Stomach (tissue), 8 donors: ENCODE measurements at regions not wholly inside any gene's neighbourhood (a gene's known extent, or its start where the extent isn't known, plus 50 kb on each side); places are given as distances from the start of the nearest gene placed in this dataset.

Experiments
- DNase-seq, 2 donors: peaks; one replicate each; pipeline versions ENCODE4 v3.0.0 to v3.0.0-alpha.2; 2013 to 2019
- H3K27ac ChIP-seq, 5 donors: fragments of 200-600 bp in 4 of 5; sonication (generic) in 4 of 5; one replicate each; pipeline ENCODE4 v1.5.1; 2013 to 2019; ENCODE audit warnings: mild to moderate bottlenecking in 1 of 5, moderate library complexity in 1 of 5
- H3K27me3 ChIP-seq, 3 donors: fragments of 200-600 bp; sonication (generic); one replicate each; pipeline ENCODE4 v1.5.1; 2017 to 2019; ENCODE audit warnings: mixed run types in 1 of 3
- H3K36me3 ChIP-seq, 4 donors: fragments of 200-600 bp; sonication (generic); 1 replicate in 3 of 4; 2 replicates in 1 of 4; pipeline ENCODE4 v1.5.1; 2016 to 2019
- H3K4me1 ChIP-seq, 4 donors: fragments of 200-600 bp; sonication (generic); one replicate each; pipeline ENCODE4 v1.5.1; 2016 to 2019
- H3K4me3 ChIP-seq, 4 donors: fragments of 200-600 bp; sonication (generic) in 3 of 4; one replicate each; pipeline ENCODE4 v1.5.1; 2016 to 2019; ENCODE audit warnings: mild to moderate bottlenecking in 1 of 4
- H3K9me3 ChIP-seq, 4 donors: fragments of 200-600 bp; sonication (generic); one replicate each; pipeline ENCODE4 v1.5.1; 2016 to 2019
- EP300 ChIP-seq: sonication (generic); formaldehyde crosslinking; IDR thresholded peaks from one replicate; pipeline ENCODE4 v1.6.1; 2017; ENCODE audit warnings: antibody characterized with exemption
- POLR2A ChIP-seq, 4 donors: fragments of 450-650 bp; IDR thresholded peaks; one replicate each; pipeline ENCODE4 v1.6.1; 2016; ENCODE audit warnings: antibody characterized with exemption in 4 of 4, control low read depth in 2 of 4, mild to moderate bottlenecking in 1 of 4, moderate library complexity in 1 of 4
- POLR2AphosphoS5 ChIP-seq, 3 donors: sonication (generic); formaldehyde crosslinking; IDR thresholded peaks; one replicate each; pipeline ENCODE4 v1.6.1; 2016; ENCODE audit warnings: antibody characterized with exemption in 3 of 3
- WGBS, 5 donors: extraction: QIAGEN DNeasy Blood & Tissue Kit in 3 of 5; methylation state at CpG; one replicate each; pipeline versions ENCODE4 v1.1.5 to v1.1.7; 2013 to 2018; 5-methylcytosine and 5-hydroxymethylcytosine counted together
- intact Hi-C: fragments of 100-400 bp; cut with DNase I; formaldehyde crosslinking; loops from one replicate; pipeline ENCODE4 v1.15.1; 2023; ENCODE audit warnings: low total_unique reads
- TF ChIP-seq, protein P1 (sequence below), 7 experiments: fragments of 450-650 bp in 4 of 7; fragments of 200-600 bp in 3 of 7; sonication (generic) in 3 of 7; IDR thresholded peaks; one replicate each; pipeline ENCODE4 v1.5.1; 2016 to 2019; ENCODE audit warnings: antibody characterized with exemption in 7 of 7, control low read depth in 2 of 7, mild to moderate bottlenecking in 1 of 7
- donor health status: healthy with polysubstance abuse.
- donor health status: Bipolar disorder and iron deficiency.
- donor health status: healthy.

DNA sequence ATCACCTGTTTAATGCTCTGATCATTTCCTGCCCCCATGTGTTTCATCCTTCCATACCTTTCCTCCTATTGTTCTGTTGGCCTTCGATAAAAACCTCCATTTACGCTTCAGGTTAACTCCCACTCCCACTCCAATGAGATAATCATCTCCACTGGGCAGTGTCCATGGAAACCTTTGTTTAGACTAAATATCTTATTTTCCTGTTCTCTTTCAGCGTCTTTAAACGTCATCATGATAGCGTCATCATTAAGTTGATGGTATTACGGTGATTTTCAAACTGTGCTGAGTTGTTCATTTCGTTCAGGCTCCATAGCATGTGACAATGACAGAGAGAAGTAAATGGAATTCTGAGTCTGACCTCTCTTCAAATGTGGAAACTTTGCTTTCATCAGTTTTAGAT, 970.5 kb upstream of the SLC35B3 start:
- WGBS, 5 donors: 78 to 88% (median 82%) methylated on average over 7 of the region's 7 CpGs
- TF ChIP-seq, protein P1, sequence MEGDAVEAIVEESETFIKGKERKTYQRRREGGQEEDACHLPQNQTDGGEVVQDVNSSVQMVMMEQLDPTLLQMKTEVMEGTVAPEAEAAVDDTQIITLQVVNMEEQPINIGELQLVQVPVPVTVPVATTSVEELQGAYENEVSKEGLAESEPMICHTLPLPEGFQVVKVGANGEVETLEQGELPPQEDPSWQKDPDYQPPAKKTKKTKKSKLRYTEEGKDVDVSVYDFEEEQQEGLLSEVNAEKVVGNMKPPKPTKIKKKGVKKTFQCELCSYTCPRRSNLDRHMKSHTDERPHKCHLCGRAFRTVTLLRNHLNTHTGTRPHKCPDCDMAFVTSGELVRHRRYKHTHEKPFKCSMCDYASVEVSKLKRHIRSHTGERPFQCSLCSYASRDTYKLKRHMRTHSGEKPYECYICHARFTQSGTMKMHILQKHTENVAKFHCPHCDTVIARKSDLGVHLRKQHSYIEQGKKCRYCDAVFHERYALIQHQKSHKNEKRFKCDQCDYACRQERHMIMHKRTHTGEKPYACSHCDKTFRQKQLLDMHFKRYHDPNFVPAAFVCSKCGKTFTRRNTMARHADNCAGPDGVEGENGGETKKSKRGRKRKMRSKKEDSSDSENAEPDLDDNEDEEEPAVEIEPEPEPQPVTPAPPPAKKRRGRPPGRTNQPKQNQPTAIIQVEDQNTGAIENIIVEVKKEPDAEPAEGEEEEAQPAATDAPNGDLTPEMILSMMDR (IDR thresholded peaks at IDR 0.05): no peak
- TF ChIP-seq POLR2A (IDR thresholded peaks at IDR 0.05) (no peak), EP300 (no peak), POLR2AphosphoS5 (IDR thresholded peaks at IDR 0.05) (no peak)
- intact Hi-C loops: no loop called here
- Histone ChIP-seq H3K4me1 (peaks cover 0 to 17% (median 2%) of the 10 kb centered on the region in 4 donors), H3K36me3 (no peaks in the 10 kb centered on the region), H3K27me3 (no peaks in the 10 kb centered on the region), H3K9me3 (no peaks in the 10 kb centered on the region), H3K27ac (no peak overlapping the region), H3K4me3 (no peak overlapping the region)
- DNase-seq: no peak

DNA sequence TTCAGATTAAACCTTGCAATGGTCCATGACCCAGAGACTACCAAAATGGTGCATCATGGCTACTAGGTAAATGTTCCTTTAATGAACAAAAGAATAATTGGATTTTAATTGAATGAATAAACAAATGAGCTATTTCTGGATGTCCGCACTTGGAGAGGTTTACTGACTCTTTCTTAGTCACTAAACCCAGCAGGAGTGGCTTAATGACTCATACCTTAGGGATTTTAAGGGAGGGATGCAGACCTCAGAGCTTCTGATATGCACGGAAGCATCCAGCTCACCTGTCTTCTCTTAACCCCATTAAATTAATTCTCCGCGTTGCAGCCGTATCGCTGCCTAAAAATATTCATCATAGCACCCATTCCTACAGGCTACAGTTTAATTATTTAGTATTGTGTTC, 970.0 kb upstream of the SLC35B3 start:
- 72 to 88% (median 83%) methylated on average over 6 of the region's 6 CpGs for WGBS, 5 donors
- no peaks in the 10 kb centered on the region for H3K9me3 ChIP-seq
- no peaks in the 10 kb centered on the region for H3K27me3 ChIP-seq
- no peak for DNase-seq
- no peak overlapping the region for H3K27ac ChIP-seq
- peaks cover 0 to 20% (median 2%) of the 10 kb centered on the region in 4 donors for H3K4me1 ChIP-seq
- H3K36me3 ChIP-seq: no peaks in the 10 kb centered on the region
- intact Hi-C loops: no loop called here
- H3K4me3 ChIP-seq: no peak overlapping the region
- TF ChIP-seq POLR2AphosphoS5 (IDR thresholded peaks at IDR 0.05) (no peak), POLR2A (IDR thresholded peaks at IDR 0.05) (no peak), EP300 (no peak)
- TF ChIP-seq, protein P1 (IDR thresholded peaks at IDR 0.05): no peak

DNA sequence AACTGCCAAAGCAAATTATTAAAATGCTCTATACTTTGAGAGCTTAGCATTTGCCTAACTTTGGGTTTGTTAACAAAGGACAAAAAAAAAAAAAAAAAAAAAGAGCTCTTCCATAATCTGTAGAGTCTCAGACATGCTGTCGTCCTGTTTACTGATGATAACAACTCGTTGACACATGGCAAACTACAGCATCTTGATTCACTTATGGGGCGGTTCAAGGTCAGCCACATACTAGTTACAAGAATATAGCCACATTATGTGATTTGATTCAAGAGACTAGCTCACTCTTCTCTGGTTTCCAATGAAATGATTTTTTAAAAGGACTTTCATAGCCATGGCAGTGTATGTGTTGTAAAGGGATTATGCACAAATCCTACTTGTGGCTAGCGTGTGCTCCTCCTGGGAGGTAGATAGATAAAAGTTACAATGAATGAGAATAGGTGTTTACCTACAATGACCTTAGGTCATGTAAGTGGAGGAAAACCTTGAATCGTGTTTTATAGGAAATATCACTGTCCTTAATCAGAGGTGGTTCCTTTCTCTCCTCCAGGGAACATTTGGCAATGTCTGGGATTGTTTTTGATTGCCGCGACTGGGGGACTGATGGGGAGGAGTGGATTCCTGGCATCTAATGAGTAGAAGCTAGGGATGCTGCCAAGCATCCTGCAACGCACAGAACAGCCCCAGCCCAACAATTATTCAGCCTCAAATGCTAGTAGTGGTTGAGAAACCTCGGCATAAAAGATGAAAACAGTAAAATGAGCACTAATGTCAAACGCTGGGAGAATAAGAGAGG, 969.2 kb upstream of the SLC35B3 start:
- no peaks in the 10 kb centered on the region for H3K36me3 ChIP-seq
- no peak overlapping the region for H3K4me3 ChIP-seq
- intact Hi-C loops: no loop called here
- no peak for TF ChIP-seq EP300
- no peak for TF ChIP-seq POLR2A (IDR thresholded peaks at IDR 0.05)
- no peaks in the 10 kb centered on the region for H3K9me3 ChIP-seq
- peaks cover 0 to 28% (median 2%) of the 10 kb centered on the region in 4 donors for H3K4me1 ChIP-seq
- H3K27ac ChIP-seq: no peak overlapping the region
- no peaks in the 10 kb centered on the region for H3K27me3 ChIP-seq
- DNase-seq: no peak
- WGBS, 5 donors: 37 to 46% (median 42%) methylated on average over 10 of the region's 10 CpGs

DNA sequence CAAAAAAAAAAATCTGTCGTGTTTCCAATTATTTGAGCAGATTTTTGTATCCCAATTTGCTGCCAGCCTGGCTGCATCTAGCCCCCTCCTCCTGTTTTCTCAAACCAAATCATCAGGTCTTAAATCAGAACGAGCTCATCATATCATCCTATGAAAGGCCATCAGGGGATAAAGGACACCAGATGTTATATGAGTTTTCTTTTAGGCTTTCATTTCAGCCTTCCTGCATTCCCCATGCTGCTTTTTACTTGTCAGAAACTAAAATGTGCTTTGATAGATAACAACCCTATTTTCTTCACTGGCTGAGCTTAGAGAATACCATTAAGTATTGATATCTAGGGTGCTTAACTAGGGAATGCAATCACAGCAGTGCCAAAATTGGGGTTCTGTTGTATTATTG, 968.4 kb upstream of the SLC35B3 start:
- no peak for TF ChIP-seq POLR2A (IDR thresholded peaks at IDR 0.05)
- no peak for TF ChIP-seq POLR2AphosphoS5 (IDR thresholded peaks at IDR 0.05)
- TF ChIP-seq, protein P1 (IDR thresholded peaks at IDR 0.05): no peak
- no peak for TF ChIP-seq EP300
- 58 to 74% (median 63%) methylated on average over 2 of the region's 2 CpGs for WGBS, 5 donors

DNA sequence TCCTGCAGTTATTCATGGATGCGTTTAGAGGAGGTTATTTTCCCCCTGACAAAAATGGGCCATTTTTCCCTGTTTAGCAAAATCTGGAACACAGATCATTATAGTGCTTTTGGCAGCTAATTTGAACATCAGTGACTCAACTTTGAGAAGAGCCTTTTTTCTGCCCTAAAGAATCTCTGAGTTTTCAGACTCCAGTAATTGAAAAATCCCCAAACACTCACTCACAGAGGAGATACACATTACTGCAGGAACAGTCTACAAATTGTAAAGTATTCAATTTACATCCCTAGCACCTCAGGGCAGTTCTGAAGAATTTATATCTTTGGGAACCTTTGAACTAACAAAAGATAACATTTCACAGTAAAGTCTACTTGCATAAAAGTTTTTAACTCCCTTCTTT, 966.6 kb upstream of the SLC35B3 start:
- 79 to 92% (median 87%) methylated on average over 1 of the region's 1 CpG for WGBS, 5 donors
- Histone ChIP-seq H3K9me3 (peaks cover 0 to 5% (median 0%) of the 10 kb centered on the region in 4 donors), H3K27me3 (peaks cover 0 to 7% (median 0%) of the 10 kb centered on the region in 3 donors), H3K4me1 (peaks cover 0 to 34% (median 13%) of the 10 kb centered on the region in 4 donors), H3K36me3 (no peaks in the 10 kb centered on the region), H3K4me3 (no peak overlapping the region), H3K27ac (no peak overlapping the region)
- intact Hi-C loops: no loop called here
- TF ChIP-seq POLR2AphosphoS5 (IDR thresholded peaks at IDR 0.05) (no peak), POLR2A (IDR thresholded peaks at IDR 0.05) (no peak), EP300 (no peak)
- TF ChIP-seq, protein P1 (IDR thresholded peaks at IDR 0.05): no peak
- DNase-seq: no peak

More for the DNA sequence above, 968.4 kb upstream of the SLC35B3 start:
- intact Hi-C loops: no loop called here
- H3K36me3 ChIP-seq: no peaks in the 10 kb centered on the region
- DNase-seq: no peak
- H3K9me3 ChIP-seq: peaks cover 0 to 4% (median 0%) of the 10 kb centered on the region in 4 donors
- H3K27me3 ChIP-seq: peaks cover 0 to 5% (median 0%) of the 10 kb centered on the region in 3 donors
- H3K4me1 ChIP-seq: peaks cover 0 to 30% (median 5%) of the 10 kb centered on the region in 4 donors
- no peak overlapping the region for H3K27ac ChIP-seq
- no peak overlapping the region for H3K4me3 ChIP-seq
